Uterus (tissue), 2 donors: ENCODE measurements at regions not wholly inside any gene's neighbourhood (a gene's known extent, or its start where the extent isn't known, plus 50 kb on each side); places are given as distances from the start of the nearest gene placed in this dataset.

Source experiments
- CTCF ChIP-seq, 4 experiments: fragments of 200-600 bp in 2 of 4; fragments of 450-650 bp in 2 of 4; sonication (generic) in 2 of 4; IDR thresholded peaks; one replicate each; pipeline ENCODE4 v1.5.1; 2016 to 2019; ENCODE audit warnings: antibody characterized with exemption in 4 of 4, mild to moderate bottlenecking in 2 of 4, moderate library complexity in 1 of 4
- POLR2A ChIP-seq, 2 donors: fragments of 450-650 bp; IDR thresholded peaks; one replicate each; pipeline ENCODE4 v1.6.1; 2016; ENCODE audit warnings: antibody characterized with exemption in 2 of 2, mild to moderate bottlenecking in 1 of 2, moderate library complexity in 1 of 2

GRCh38 chr4:187362937-187363857 is 632.4 kb upstream of the ZFP42 start:
- TF ChIP-seq CTCF (IDR thresholded peaks at IDR 0.05) (no peak), POLR2A (IDR thresholded peaks at IDR 0.05) (no peak)
